NCI-H1105 treated with DMSO at 0.1 percent for 48 hours (cell line): ENCODE measurements at regions not wholly inside any gene's neighbourhood (a gene's known extent, or its start where the extent isn't known, plus 50 kb on each side); places are given as distances from the start of the nearest gene placed in this dataset.

ENCODE experiments used
- DNase-seq: peaks from one replicate; lab custom pipeline; 2025; lab: John Stamatoyannopoulos, UW

DNA sequence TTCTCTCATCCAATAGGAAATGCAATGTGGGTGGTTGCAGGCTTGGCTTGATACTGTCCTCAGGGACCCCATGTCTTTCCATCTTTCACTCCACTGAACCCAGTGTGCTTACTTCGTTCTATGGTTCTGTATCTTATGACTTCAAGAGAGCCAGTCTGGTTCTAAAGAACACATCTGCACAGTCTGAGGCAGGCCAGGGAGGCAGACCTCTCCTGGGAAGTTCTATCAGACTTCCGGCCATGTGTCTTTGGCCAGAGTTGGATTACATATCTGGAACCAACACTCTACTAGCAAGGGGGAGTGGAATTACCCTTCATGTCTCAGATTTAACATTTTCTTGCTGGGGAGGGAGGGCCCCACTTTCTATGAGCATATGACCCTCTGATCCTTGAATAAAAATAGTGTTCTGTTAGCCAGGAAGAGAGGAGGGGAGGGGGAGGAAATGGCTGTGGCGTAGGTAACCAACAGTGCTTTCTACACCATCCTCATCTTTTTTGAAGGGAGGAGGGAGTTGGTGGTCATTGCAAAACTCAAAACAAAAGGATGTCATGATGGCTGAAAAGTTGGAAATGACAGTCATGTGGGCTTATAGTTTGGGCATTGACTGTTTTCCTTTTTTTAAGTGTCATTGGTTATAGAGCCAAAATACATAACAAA, 370.2 kb downstream of the GATA3 start:
- DNase-seq: no peak

- no peak for DNase-seq
These were observed 374.2 kb downstream of the GATA3 start for GRCh38 chr10:8428654-8429053.

GRCh38 chr10:8430321-8430720, 375.8 kb downstream of the GATA3 start:
- no peak for DNase-seq

DNA sequence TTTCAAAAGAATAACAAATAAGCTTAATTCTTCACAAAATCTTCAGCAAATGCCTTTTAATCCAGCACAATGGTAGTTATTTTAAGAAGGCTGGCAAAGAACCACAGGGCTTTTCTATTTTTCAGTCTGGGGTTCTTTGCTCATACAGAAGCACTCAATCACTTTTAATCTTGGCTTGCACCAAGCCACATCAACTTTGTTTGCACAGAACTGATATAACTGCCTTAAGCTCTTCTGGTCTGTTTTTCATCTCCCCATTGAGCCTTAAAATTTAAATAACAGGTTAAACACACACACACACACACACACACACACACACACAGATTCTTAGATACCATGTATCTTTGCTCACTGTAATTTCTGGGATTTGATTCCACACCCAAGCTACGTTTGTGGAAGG, 377.0 kb downstream of the GATA3 start:
- no peak for DNase-seq

GRCh38 chr10:8435186-8436055, 380.9 kb downstream of the GATA3 start:
- no peak for DNase-seq

DNA sequence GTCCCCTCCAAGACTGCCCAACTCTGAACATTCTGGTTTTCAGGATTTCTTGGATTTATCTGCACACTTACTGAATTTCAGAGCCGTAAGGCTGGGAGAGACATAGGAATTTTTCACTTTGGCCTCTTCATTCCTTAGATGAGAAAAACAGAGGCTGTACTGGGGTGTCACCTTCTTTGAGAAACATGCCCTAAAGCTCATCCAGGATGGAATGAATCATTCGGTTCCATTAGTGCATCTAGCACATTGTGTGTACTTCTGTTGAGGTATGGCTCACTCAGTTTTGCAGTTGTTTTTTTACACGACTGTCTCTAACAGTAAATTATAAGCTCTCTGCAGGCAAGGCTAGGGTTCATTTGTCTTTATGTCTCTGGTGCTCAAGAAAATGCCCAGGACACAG, 383.4 kb downstream of the GATA3 start:
- DNase-seq: no peak

DNA sequence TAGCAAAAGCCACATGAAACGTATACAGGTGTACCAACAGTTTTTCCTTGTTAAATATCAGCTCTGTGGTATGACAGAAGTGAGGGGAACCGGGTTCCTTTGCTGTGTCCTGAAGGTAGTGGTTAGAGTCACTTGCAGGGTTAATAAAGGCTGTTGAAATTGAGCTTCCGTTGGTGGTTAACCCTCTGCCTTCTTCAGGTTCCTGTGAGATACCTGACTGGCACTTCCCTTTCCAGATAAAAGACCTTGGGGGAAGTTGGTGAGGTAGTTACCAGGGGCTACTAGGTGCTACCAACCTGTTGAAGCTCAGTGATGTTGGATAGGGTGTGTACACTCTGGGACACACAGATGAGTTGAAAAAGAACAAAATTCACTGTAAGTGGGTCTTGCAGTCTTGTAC, 384.1 kb downstream of the GATA3 start:
- DNase-seq: no peak

DNA sequence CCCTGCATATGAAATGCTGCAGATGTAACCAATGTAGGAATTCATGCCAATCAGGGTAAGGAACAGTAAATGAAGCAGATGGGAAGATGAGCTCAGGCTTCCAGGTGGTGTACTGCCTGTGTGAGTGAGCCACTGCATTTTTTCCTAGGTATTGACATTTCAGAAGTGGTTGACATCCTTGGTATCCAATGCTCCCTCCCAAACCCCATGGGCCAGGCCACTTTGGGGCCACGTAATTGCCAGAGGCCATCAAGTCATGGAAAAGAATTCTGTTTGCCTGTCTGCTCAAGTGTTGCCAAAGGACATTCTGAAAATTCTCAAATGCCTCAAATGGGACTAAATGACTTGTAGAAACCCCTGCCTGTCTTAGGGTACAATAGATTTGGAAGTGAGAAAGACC, 384.6 kb downstream of the GATA3 start:
- DNase-seq: no peak

DNA sequence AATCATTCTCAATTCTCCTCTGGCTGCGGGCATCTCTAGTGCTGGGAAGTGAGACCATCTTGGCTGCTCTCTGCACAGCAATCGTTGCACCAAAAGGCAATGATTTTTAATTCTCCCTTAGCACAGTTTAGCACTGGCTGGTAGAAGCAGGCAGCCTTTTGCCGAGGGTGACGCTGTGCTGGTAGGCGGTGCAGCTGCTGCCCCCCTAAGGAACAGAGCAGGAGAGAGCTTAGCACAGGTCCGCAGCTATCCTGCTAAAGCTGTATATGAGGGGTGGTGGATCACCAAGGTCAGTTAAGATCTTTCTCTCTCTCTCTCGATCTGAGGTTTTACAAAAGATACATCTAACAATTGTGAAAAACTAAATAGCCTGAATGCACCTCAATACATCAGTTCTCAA, 390.1 kb downstream of the GATA3 start:
- DNase-seq: no peak

DNA sequence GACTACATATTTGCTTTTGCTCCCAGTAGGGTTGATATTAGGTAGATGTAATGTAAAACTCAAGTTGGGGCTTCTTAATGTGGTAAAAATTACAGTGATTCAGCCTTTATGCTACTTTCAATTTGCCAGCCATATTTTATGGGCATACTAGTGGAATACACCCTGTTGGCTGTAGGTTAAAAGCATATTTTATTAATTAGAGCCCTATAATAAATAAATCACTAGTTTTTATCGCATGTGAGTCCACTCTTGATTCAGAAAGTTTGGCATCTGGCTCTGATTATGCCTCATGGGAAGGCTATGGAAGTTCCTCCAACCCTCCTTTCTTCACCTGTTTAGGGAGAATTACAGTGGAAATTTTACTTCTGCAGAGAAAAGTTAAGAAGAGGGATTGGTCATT, 390.9 kb downstream of the GATA3 start:
- no peak for DNase-seq

GRCh38 chr10:8449909-8450308, 395.4 kb downstream of the GATA3 start:
- no peak for DNase-seq

DNA sequence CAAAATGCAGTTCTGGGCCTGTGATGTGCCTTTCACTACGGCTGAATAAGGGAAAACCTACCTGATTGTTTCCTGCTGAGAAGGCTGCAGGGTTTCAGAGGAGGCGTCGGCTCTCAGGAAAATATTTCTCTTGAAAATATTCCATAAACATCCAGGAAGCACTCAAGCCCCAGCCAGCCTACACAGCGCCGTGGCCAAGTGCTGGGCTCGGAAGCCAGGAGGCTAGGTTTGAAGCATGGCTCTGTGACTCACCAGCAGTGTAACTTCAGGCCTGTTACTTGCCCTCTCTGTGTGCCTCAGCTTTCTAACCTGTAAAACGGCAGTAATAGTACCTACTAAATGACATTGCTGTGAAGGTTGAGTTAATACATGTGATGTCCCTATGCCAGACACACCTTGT, 399.1 kb downstream of the GATA3 start:
- DNase-seq: no peak

DNA sequence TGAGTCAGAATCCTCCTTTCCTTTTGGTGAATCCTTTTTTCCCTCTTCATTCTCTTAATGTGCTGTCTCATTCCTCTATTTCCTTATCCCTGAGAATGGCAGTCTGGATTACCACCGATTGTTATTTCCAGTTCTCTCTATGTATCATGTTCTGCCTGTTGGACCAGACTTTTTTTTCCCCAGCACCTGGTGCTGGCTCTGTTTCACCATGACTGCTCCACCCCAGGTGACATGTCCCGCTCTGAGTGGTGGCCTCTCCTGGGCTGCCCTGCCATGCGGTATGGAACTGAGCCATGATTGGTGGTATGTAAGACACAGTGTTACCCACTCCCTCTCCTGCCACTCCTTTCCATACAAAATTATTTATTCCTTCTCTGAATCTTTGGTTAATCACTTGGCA, 399.9 kb downstream of the GATA3 start:
- DNase-seq: no peak

DNA sequence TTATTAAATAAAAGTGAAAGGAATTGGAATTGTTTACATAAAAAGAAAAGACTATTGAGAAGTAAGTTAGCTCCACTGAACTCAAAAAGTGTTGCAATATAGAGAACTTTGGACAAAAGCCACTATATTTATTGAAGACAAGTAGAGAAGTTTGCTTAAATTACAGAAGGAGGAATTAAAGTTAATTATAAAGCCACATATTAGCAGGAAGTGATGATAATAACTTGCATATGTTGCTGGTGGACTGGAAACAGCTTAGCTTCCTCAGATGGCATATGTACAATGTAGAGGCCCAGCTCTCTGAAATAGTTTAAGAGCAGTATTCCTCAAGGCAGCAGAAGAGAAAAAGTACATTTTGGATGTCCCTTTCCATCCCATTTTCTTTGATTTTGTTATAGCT, 400.7 kb downstream of the GATA3 start:
- DNase-seq: no peak

DNA sequence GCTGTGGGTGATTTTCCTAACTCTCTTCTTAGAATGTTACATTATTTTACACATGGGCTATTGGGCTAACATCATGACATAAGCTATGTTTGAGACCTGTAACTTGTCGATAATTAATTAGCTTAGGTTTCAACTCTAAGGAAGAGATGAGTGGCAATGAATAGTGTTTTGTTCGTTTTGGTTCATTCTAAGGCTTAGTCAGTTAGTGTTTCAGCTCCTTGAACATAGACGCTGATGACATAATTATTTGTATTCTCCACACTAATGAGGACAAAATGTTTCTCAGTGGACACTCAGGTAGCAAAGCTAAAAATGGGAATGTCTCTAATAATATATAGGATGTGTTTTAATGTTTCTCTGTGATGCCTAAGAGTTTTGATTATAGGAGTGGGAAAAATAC, 401.9 kb downstream of the GATA3 start:
- DNase-seq: no peak

DNA sequence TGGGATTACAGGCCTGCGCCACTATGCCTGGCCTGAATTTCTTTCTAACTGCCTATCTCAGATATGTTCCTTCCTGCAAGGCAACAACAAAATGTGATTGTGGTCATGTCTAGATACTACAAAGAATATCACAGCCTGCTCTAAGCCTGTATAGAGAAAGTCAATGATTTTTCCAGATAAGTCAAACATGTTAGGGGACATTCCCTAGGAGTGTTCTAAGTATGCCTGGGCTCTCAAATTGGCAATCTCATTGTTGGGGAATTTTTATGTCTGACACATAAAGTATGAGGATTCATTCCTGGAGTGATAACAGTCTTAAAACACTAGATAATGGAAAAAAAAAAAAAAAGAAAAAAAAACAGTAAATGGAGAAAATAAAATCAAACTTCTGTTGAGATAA, 406.1 kb downstream of the GATA3 start:
- no peak for DNase-seq

DNA sequence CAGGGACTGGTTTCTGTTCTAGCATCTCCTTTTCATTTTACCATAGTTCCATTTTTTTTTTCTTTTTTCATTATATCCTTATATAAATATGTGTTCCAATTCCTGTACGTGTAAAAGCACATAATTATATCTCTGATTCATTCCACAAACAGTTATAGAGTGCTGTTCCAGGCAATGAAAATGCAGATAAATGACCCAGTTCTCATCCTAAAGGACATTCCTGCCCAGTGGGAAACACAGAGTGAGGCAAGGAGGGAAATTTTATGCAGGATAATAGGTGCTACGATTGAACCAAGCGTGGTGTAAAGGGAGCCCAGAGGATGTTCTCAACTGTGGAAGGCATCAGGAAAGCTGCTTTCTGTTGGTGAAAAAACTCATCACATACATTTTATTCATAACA, 408.1 kb downstream of the GATA3 start:
- DNase-seq: no peak

- DNase-seq: no peak
These were observed 409.4 kb downstream of the GATA3 start for GRCh38 chr10:8463853-8464252.

DNA sequence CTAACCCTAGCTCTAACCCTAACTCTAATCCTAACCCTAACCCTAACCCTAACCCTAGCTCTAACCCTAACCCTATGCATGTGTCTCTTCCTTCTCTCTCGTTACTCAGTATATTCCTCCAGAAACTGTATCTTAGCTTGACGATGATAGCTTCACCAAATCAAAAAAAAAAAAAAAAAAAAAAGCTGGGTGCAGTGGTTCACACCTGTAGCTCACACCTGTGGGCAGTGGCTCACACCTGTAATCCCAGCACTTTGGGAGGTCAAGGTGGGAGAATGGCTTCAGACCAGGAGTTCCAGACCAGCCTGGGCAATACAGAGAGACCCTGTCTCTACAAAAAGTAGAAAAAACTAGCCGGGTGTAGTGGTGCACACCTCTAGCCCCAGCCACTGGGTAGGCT, 414.0 kb downstream of the GATA3 start:
- no peak for DNase-seq

DNA sequence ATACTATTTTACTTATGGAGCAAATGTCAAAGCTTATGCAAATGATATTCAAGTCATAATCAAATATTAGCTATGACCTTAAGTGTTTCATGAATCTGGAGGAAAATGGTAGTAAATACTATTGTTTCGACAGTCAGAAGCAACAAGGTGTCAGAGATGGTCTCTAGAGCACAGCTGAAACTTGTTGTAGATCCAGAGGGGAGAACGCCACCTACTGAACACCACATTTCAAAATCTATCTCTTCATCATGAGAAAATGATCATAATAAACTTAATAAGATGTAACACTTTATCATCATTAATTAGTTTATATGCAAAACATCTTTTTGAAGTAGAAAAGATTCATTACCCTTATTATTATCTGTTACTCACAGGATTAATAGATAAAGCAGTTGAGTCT, 418.7 kb downstream of the GATA3 start:
- DNase-seq: no peak

- no peak for DNase-seq
These were observed 422.8 kb downstream of the GATA3 start for GRCh38 chr10:8477300-8477699.

DNA sequence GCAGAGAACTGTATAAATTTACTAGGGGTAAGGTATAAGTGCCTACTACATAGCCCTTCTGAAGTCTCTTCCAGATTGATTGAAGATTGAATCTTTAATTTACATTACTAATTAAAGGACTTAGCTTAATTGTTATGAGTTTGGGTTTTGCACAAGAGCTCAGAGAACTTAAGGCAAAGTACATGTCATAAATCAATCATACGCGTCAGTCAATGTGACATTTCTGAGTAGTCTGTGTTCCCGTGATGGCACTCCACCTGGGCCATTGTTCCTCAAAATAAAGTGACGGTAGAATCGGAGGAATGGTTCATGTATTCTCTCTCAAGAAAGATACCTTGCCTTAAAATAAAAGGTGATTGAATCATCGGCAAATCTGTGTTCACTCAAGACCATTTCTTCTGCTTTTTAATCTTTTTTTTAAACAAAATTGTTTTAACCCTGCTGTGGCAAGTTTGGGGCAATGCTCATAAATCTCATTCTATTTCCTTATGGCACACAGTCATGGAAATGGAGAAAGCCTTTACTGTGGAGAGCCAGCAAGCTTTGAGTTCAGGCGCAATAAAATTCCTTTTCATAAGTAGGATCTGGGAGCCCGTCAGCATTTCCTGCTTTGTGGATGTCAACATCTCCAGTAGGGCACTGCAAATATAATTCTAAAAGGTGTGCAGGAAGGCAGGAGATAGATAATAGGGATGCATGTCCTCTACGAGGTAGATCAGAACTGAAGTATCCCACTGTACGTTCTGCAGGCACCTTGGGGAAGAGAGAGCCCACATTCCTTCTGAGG, 427.4 kb downstream of the GATA3 start:
- no peak for DNase-seq

- DNase-seq: no peak
These were observed 430.5 kb downstream of the GATA3 start for GRCh38 chr10:8485032-8485431.
